NCI-H446 (cell line): ENCODE measurements at regions not wholly inside any gene's neighbourhood (a gene's known extent, or its start where the extent isn't known, plus 50 kb on each side); places are given as distances from the start of the nearest gene placed in this dataset.

Source experiments
- DNase-seq, 2 experiments: peaks; one replicate each; lab custom pipeline; 2025; lab: John Stamatoyannopoulos, UW

GRCh38 chr9:115986508-115986907 is 167.1 kb upstream of the PAPPA start:
- no peak for DNase-seq

GRCh38 chr9:115988701-115989100 is 164.9 kb upstream of the PAPPA start:
- no peak for DNase-seq

- no peak for DNase-seq
Observed at GRCh38 chr9:115989831-115990230, 163.8 kb upstream of the PAPPA start.

GRCh38 chr9:115992834-115993233 is 160.8 kb upstream of the PAPPA start:
- no peak for DNase-seq

GRCh38 chr9:115997923-115998322 is 155.7 kb upstream of the PAPPA start:
- DNase-seq: no peak

- DNase-seq: no peak
Observed at GRCh38 chr9:115998666-115999065, 154.9 kb upstream of the PAPPA start.

GRCh38 chr9:115999498-115999897 is 154.1 kb upstream of the PAPPA start:
- DNase-seq: no peak

- DNase-seq: peak in 1 of 2 experiments; percentile 16
Observed at GRCh38 chr9:116000748-116001329, 152.8 kb upstream of the PAPPA start.

GRCh38 chr9:116002181-116002580 is 151.4 kb upstream of the PAPPA start:
- DNase-seq: no peak

- DNase-seq: no peak
Observed at GRCh38 chr9:116002624-116003023, 151.0 kb upstream of the PAPPA start.

GRCh38 chr9:116003397-116003796 is 150.2 kb upstream of the PAPPA start:
- DNase-seq: no peak

GRCh38 chr9:116005205-116005604 is 148.4 kb upstream of the PAPPA start:
- DNase-seq: no peak

GRCh38 chr9:116007824-116008223 is 145.8 kb upstream of the PAPPA start:
- DNase-seq: no peak

- DNase-seq: no peak
Observed at GRCh38 chr9:116008278-116008677, 145.3 kb upstream of the PAPPA start.

GRCh38 chr9:116009420-116009819 is 144.2 kb upstream of the PAPPA start:
- DNase-seq: no peak

GRCh38 chr9:116015855-116016254 is 137.7 kb upstream of the PAPPA start:
- DNase-seq: no peak

- no peak for DNase-seq
Observed at GRCh38 chr9:116020146-116020545, 133.4 kb upstream of the PAPPA start.

GRCh38 chr9:116020801-116021200 is 132.8 kb upstream of the PAPPA start:
- no peak for DNase-seq

- DNase-seq: no peak
Observed at GRCh38 chr9:116027096-116027495, 126.5 kb upstream of the PAPPA start.

GRCh38 chr9:116027511-116027910 is 126.1 kb upstream of the PAPPA start:
- no peak for DNase-seq

- no peak for DNase-seq
Observed at GRCh38 chr9:116027951-116028350, 125.6 kb upstream of the PAPPA start.

GRCh38 chr9:116030517-116030916 is 123.1 kb upstream of the PAPPA start:
- DNase-seq: no peak

- DNase-seq: no peak
Observed at GRCh38 chr9:116032683-116033440, 120.7 kb upstream of the PAPPA start.

- DNase-seq: no peak
Observed at GRCh38 chr9:116039312-116039711, 114.3 kb upstream of the PAPPA start.
